ENCODE measurements at regions not wholly inside any gene's neighbourhood (a gene's known extent, or its start where the extent isn't known, plus 50 kb on each side); places are given as distances from the start of the nearest gene placed in this dataset.

- Histone ChIP-seq H3K4me2 (ENCODE audit: low read depth, low read length, poor library complexity, severe bottlenecking) (no peak overlapping the region), H3K9me2 (replicated peaks; ENCODE audit: low read depth, low read length) (no peaks in the 10 kb centered on the region), H3K4me3 (ENCODE audit: low read length, poor library complexity, severe bottlenecking) (no peak overlapping the region), H3K36me3 (ENCODE audit: insufficient read depth, low read length) (no peaks in the 10 kb centered on the region), H3K9me3 (ENCODE audit: insufficient read depth, low read depth, low read length) (no peaks in the 10 kb centered on the region), H2AFZ (ENCODE audit: low read length) (no peak overlapping the region), H3K79me2 (ENCODE audit: insufficient read depth, low read length) (no peaks in the 10 kb centered on the region), H3K9ac (ENCODE audit: low read depth, low read length, poor library complexity, severe bottlenecking) (no peak overlapping the region), H3F3A (ENCODE audit: low read depth) (no peaks in the 10 kb centered on the region), H3K27me3 (ENCODE audit: insufficient read depth, low read length, poor library complexity, severe bottlenecking) (no peaks in the 10 kb centered on the region), H3K4me1 (ENCODE audit: insufficient read depth, low read length, poor library complexity, severe bottlenecking) (no peaks in the 10 kb centered on the region), H4K20me1 (ENCODE audit: insufficient read depth, low read length, poor library complexity, severe bottlenecking) (no peaks in the 10 kb centered on the region)
- TF ChIP-seq CTCF (conservative IDR thresholded peaks at IDR 0.05; ENCODE audit: low read length) (no peak), EZH2phosphoT487 (IDR thresholded peaks at IDR 0.05; ENCODE audit: borderline replicate concordance) (no peak)
Observed at GRCh38 chr2:33727361-33728032, 128.4 kb upstream of the FAM98A start.

GRCh38 chr2:33726415-33726814 lies 127.3 kb upstream of the FAM98A start:
- Histone ChIP-seq H3K36me3 (ENCODE audit: insufficient read depth, low read length) (no peaks in the 10 kb centered on the region), H2AFZ (ENCODE audit: low read length) (no peak overlapping the region), H3K9me3 (ENCODE audit: insufficient read depth, low read depth, low read length) (no peaks in the 10 kb centered on the region), H3K79me2 (ENCODE audit: insufficient read depth, low read length) (no peaks in the 10 kb centered on the region), H3K27me3 (ENCODE audit: insufficient read depth, low read length, poor library complexity, severe bottlenecking) (no peaks in the 10 kb centered on the region), H3K9me2 (replicated peaks; ENCODE audit: low read depth, low read length) (no peaks in the 10 kb centered on the region), H4K20me1 (ENCODE audit: insufficient read depth, low read length, poor library complexity, severe bottlenecking) (no peaks in the 10 kb centered on the region), H3K4me3 (ENCODE audit: low read length, poor library complexity, severe bottlenecking) (no peak overlapping the region), H3K4me1 (ENCODE audit: insufficient read depth, low read length, poor library complexity, severe bottlenecking) (no peaks in the 10 kb centered on the region), H3F3A (ENCODE audit: low read depth) (no peaks in the 10 kb centered on the region), H3K4me2 (ENCODE audit: low read depth, low read length, poor library complexity, severe bottlenecking) (no peak overlapping the region), H3K9ac (ENCODE audit: low read depth, low read length, poor library complexity, severe bottlenecking) (no peak overlapping the region)
- TF ChIP-seq CTCF (conservative IDR thresholded peaks at IDR 0.05; ENCODE audit: low read length) (no peak), EZH2phosphoT487 (IDR thresholded peaks at IDR 0.05; ENCODE audit: borderline replicate concordance) (no peak)

- H4K20me1 ChIP-seq (ENCODE audit: insufficient read depth, low read length, poor library complexity, severe bottlenecking), result no peaks in the 10 kb centered on the region
- no peaks in the 10 kb centered on the region for H3K9me2 ChIP-seq (replicated peaks; ENCODE audit: low read depth, low read length)
- no peaks in the 10 kb centered on the region for H3K4me1 ChIP-seq (ENCODE audit: insufficient read depth, low read length, poor library complexity, severe bottlenecking)
- TF ChIP-seq EZH2phosphoT487 (IDR thresholded peaks at IDR 0.05; ENCODE audit: borderline replicate concordance) (no peak), CTCF (conservative IDR thresholded peaks at IDR 0.05; ENCODE audit: low read length) (no peak)
- H3K36me3 ChIP-seq (ENCODE audit: insufficient read depth, low read length), result no peaks in the 10 kb centered on the region
- H3K4me2 ChIP-seq (ENCODE audit: low read depth, low read length, poor library complexity, severe bottlenecking), result no peak overlapping the region
- H3K27me3 ChIP-seq (ENCODE audit: insufficient read depth, low read length, poor library complexity, severe bottlenecking), result no peaks in the 10 kb centered on the region
- no peaks in the 10 kb centered on the region for H3K79me2 ChIP-seq (ENCODE audit: insufficient read depth, low read length)
- H2AFZ ChIP-seq (ENCODE audit: low read length), result no peak overlapping the region
- no peaks in the 10 kb centered on the region for H3K9me3 ChIP-seq (ENCODE audit: insufficient read depth, low read depth, low read length)
- no peaks in the 10 kb centered on the region for H3F3A ChIP-seq (ENCODE audit: low read depth)
- no peak overlapping the region for H3K4me3 ChIP-seq (ENCODE audit: low read length, poor library complexity, severe bottlenecking)
- H3K9ac ChIP-seq (ENCODE audit: low read depth, low read length, poor library complexity, severe bottlenecking), result no peak overlapping the region
Observed at GRCh38 chr2:33723329-33723728, 124.2 kb upstream of the FAM98A start.
